C4-2B (cell line): ENCODE measurements at regions not wholly inside any gene's neighbourhood (a gene's known extent, or its start where the extent isn't known, plus 50 kb on each side); places are given as distances from the start of the nearest gene placed in this dataset.

Experiments
- ZFX ChIP-seq: fragments of 450-650 bp; IDR thresholded peaks from 2 replicates; pipeline ENCODE4 v1.6.1; 2017
- TF ChIP-seq, protein P1 (sequence below): fragments of 450-650 bp; conservative IDR thresholded peaks from 2 replicates; pipeline ENCODE4 v1.5.1; 2017; ENCODE audit warnings: mild to moderate bottlenecking

GRCh38 chr4:89574176-89574575, 262.8 kb downstream of the SNCA start:
- TF ChIP-seq, protein P1, sequence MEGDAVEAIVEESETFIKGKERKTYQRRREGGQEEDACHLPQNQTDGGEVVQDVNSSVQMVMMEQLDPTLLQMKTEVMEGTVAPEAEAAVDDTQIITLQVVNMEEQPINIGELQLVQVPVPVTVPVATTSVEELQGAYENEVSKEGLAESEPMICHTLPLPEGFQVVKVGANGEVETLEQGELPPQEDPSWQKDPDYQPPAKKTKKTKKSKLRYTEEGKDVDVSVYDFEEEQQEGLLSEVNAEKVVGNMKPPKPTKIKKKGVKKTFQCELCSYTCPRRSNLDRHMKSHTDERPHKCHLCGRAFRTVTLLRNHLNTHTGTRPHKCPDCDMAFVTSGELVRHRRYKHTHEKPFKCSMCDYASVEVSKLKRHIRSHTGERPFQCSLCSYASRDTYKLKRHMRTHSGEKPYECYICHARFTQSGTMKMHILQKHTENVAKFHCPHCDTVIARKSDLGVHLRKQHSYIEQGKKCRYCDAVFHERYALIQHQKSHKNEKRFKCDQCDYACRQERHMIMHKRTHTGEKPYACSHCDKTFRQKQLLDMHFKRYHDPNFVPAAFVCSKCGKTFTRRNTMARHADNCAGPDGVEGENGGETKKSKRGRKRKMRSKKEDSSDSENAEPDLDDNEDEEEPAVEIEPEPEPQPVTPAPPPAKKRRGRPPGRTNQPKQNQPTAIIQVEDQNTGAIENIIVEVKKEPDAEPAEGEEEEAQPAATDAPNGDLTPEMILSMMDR, result no peak
- TF ChIP-seq ZFX, result no peak
